Kidney glomerular epithelial cell (primary cell): ENCODE measurements at regions not wholly inside any gene's neighbourhood (a gene's known extent, or its start where the extent isn't known, plus 50 kb on each side); places are given as distances from the start of the nearest gene placed in this dataset.
"Not testable (repeated sequence)": the region's sequence is repeated elsewhere in the genome, so short reads cannot be mapped to it uniquely, and the experiment has no call there.

Experiments
- DNase-seq: peaks from one replicate; lab custom pipeline; 2025; lab: John Stamatoyannopoulos, UW

- DNase-seq = no peak
Measured at GRCh38 chr6:101013612-101014195, 132.6 kb upstream of the ASCC3 start.

GRCh38 chr6:101015541-101015940 is 134.4 kb upstream of the ASCC3 start:
- DNase-seq = no peak

- no peak for DNase-seq
Measured at GRCh38 chr6:101016163-101016562, 135.0 kb upstream of the ASCC3 start.

- no peak for DNase-seq
Measured at GRCh38 chr6:101018157-101018556, 137.0 kb upstream of the ASCC3 start.

GRCh38 chr6:101021504-101021903 is 140.4 kb upstream of the ASCC3 start:
- DNase-seq = no peak

GRCh38 chr6:101042966-101043365 is 161.8 kb upstream of the ASCC3 start:
- no peak for DNase-seq

- DNase-seq = no peak
Measured at GRCh38 chr6:101058296-101058695, 177.2 kb upstream of the ASCC3 start.

- no peak for DNase-seq
Measured at GRCh38 chr6:101066481-101066880, 185.4 kb upstream of the ASCC3 start.

GRCh38 chr6:101069191-101069795 is 188.2 kb upstream of the ASCC3 start:
- DNase-seq = no peak

GRCh38 chr6:101070044-101070608 is 189.0 kb upstream of the ASCC3 start:
- DNase-seq = no peak

- no peak for DNase-seq
Measured at GRCh38 chr6:101077344-101077743, 196.2 kb upstream of the ASCC3 start.

GRCh38 chr6:101079696-101080270 is 198.7 kb upstream of the ASCC3 start:
- DNase-seq = no peak

- DNase-seq = peak; percentile 16
Measured at GRCh38 chr6:101080597-101080996, 199.5 kb upstream of the ASCC3 start.

GRCh38 chr6:101083533-101084175 is 202.5 kb upstream of the ASCC3 start:
- DNase-seq = no peak

- DNase-seq = no peak
Measured at GRCh38 chr6:101085327-101085726, 204.2 kb upstream of the ASCC3 start.

GRCh38 chr6:101086473-101086872 is 205.3 kb upstream of the ASCC3 start:
- no peak for DNase-seq

- DNase-seq = no peak
Measured at GRCh38 chr6:101088594-101088993, 207.5 kb upstream of the ASCC3 start.

- no peak for DNase-seq
Measured at GRCh38 chr6:101089640-101090039, 208.5 kb upstream of the ASCC3 start.

- no peak for DNase-seq
Measured at GRCh38 chr6:101090281-101090680, 209.2 kb upstream of the ASCC3 start.

GRCh38 chr6:101098605-101099004 is 217.5 kb upstream of the ASCC3 start:
- DNase-seq = not testable (repeated sequence)

- no peak for DNase-seq
Measured at GRCh38 chr6:101102702-101103101, 221.6 kb upstream of the ASCC3 start.

GRCh38 chr6:101108286-101108685 is 227.2 kb upstream of the ASCC3 start:
- DNase-seq = no peak

- DNase-seq = no peak
Measured at GRCh38 chr6:101110814-101111213, 229.7 kb upstream of the ASCC3 start.
